Cardiac fibroblast (primary cell): ENCODE measurements at regions not wholly inside any gene's neighbourhood (a gene's known extent, or its start where the extent isn't known, plus 50 kb on each side); places are given as distances from the start of the nearest gene placed in this dataset.
"Not testable (repeated sequence)": the region's sequence is repeated elsewhere in the genome, so short reads cannot be mapped to it uniquely, and the experiment has no call there.

ENCODE experiments used
- DNase-seq, 2 donors: peaks; one replicate each; pipeline versions ENCODE4 v3.0.0 to v3.0.0-alpha.2; 2010; ENCODE audit warnings: low read depth in 2 of 2
- H3K4me3 ChIP-seq, 2 donors: replicated peaks in 1 of 2; 1 replicate in 1 of 2; 2 replicates in 1 of 2; pipeline ENCODE4 v1.5.1; 2011; ENCODE audit warnings: low read depth in 2 of 2, low read length in 2 of 2, mild to moderate bottlenecking in 2 of 2, moderate library complexity in 1 of 2
- TF ChIP-seq, protein P1 (sequence below): IDR thresholded peaks from one replicate; pipeline ENCODE4 v1.5.1; 2011; ENCODE audit warnings: low read depth, mild to moderate bottlenecking, low read length, inconsistent platforms

DNA sequence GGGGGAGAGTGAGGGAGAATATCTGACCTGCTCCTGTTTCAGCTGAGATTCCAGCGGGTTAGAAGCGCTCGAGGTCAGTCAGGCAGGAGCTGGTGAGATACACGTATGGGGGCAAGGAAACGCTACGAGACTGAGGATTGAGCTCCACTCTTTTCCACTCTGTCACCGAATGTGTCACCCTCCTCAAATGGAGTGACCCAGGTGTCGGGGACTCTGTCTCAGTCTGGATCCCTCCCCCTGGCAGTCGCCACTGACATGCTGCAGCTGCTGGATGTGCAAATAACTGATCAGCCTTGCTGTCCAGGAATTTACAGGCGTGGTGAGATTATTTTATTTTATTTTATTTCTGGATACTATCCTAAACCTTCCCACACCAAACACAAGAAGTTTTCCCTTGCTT, 100.9 kb upstream of the DPP6 start:
- TF ChIP-seq, protein P1, sequence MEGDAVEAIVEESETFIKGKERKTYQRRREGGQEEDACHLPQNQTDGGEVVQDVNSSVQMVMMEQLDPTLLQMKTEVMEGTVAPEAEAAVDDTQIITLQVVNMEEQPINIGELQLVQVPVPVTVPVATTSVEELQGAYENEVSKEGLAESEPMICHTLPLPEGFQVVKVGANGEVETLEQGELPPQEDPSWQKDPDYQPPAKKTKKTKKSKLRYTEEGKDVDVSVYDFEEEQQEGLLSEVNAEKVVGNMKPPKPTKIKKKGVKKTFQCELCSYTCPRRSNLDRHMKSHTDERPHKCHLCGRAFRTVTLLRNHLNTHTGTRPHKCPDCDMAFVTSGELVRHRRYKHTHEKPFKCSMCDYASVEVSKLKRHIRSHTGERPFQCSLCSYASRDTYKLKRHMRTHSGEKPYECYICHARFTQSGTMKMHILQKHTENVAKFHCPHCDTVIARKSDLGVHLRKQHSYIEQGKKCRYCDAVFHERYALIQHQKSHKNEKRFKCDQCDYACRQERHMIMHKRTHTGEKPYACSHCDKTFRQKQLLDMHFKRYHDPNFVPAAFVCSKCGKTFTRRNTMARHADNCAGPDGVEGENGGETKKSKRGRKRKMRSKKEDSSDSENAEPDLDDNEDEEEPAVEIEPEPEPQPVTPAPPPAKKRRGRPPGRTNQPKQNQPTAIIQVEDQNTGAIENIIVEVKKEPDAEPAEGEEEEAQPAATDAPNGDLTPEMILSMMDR = no peak
- no peak overlapping the region for H3K4me3 ChIP-seq
- DNase-seq = no peak

DNA sequence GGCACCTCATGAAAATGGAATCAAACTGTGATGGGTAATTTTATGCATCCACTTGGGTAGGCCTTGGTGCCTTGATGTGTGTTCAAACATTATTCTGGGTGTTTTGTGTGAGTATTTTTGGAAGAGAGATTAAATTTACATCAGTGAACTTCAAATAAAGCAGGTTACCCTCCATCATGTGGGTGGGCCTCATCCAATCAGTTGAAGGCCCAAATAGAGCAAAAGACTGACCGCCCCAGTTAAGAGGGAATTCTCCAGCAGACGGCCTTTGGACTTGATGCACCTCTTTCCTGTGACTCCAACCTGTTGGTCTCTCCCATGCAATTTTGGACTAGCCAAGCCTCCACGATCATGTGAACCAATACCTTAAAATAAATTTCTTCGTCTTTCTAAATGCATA, 97.7 kb upstream of the DPP6 start:
- no peak overlapping the region for H3K4me3 ChIP-seq
- DNase-seq = no peak
- TF ChIP-seq, protein P1 = no peak

DNA sequence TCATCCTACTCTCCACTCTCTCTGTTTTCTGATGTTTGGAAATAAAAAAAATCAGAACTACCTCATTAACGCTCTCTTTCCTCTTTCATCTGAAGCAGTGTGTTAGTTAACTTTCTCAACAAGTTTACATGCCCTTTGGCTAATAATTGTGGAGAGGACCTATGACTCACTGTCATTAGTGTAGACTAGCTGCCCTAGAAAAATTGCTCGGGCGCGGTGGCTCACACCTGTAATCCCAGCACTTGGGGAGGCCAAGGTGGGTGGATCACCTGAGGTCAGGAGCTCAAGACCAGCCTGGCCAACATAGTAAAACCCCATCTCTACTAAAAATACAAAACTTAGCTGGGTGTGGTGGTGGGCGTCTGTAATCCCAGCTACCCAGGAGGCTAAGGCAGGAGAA, 94.5 kb upstream of the DPP6 start:
- not testable (repeated sequence) for DNase-seq, H3K4me3 ChIP-seq

DNA sequence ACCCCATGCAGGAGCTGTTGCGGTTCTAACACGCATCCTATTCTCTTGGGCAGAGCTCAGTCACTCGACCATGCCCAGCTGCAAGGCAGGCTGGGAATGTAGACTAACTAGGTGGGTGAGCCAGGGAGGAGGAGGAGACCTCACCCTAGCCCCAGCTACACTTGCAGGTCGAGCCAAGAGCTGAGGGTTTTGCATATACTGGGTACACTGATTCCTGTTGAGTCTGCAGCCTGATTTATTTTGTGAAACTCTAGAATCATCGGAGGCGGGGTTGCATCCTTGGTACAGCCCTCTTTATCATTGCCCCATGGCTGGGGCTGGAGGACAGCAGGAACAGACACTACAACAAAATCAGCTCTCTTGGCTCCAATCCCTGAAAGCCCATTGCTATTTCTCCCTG, 93.8 kb upstream of the DPP6 start:
- H3K4me3 ChIP-seq = not testable (repeated sequence)

DNA sequence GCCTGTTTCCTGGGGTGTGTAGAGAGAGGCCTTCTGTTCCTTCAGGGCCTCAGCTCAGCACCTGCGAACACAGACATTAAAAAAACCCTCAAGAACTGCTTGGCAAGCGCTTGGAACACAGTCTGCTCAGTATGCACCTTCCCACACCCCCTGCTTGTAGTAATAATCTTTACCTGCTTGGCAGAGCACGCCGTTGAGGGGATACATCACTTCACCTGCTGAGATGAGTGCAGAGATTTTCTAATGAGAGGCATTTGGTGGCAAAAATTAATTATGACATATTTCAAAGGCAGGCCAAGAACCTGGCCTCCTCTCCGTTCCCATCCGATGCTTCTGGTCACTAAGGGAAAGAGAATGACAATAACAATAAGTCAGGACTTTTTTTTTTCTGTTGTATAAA, 93.4 kb upstream of the DPP6 start:
- not testable (repeated sequence) for H3K4me3 ChIP-seq, DNase-seq

More for the DNA sequence above, 93.8 kb upstream of the DPP6 start:
- not testable (repeated sequence) for DNase-seq

DNA sequence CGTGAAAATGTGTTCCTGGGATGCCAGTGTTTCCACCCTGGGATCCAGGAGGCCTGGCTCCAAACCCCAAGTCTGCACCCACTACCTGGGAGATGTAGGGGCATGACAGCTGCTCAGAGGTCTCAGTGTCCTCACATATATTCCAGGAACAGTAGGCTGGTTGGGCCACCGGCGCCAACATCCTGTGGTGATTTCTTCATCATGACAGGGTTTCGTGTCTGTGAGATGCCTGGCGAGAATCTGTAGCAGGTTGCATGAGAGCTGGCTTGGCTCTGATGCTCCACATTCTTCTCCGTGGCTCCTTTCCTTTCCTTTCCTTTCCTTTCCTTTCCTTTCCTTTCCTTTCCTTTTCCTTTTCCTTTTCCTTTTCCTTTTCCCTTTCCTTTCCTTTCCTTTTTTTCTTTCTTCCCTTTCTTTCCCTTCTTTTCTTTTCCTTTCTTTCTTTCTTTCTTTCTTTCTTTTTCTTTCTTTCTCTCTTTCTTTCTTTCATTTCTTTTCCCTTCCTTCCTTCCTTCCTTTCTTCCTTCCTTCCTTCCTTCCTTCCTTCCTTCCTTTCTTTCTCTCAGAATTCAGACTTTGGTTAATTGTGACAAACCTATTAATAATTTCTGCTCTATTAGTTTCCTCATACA, 87.6 kb upstream of the DPP6 start:
- not testable (repeated sequence) for H3K4me3 ChIP-seq, DNase-seq

DNA sequence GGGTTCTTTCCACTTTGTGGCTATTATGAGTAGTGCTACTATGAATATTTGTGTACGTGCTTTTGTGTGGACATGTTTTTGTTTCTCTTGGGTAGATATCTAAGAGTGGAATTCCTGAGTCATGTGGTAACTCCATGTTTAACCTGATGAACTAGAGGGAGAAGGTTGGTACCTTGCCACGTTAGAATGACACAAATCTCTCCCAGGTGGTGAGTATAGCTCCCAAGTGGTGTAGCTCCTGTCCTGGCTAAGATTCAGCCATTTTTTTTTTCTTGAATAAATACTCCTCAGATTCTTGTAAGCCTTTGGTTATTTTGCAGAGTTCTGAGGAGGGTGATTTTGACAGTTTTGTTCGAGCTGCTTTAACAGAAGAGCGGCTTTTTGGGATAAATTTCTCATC, 83.2 kb upstream of the DPP6 start:
- DNase-seq, H3K4me3 ChIP-seq: not testable (repeated sequence)

DNA sequence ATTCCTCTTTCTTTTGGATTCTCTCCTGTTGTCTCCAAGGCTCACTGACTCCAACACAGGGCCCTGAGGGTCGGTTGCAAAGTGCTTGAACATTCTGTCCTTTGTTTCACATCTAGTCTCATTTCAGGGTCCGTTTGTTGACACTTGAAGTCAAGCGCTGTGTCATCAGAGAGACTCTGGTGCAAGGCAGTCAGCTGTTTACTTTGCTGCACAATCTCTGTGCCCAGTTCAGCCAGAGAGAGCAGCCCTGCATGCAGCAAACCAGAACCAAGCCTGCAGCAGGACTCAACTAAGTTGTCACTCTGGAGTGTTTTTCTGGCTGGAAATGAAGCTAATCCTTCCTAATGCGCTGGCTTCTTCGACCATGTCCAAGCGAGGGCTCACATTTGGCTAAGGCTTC, 77.6 kb upstream of the DPP6 start:
- H3K4me3 ChIP-seq, DNase-seq: not testable (repeated sequence)

DNA sequence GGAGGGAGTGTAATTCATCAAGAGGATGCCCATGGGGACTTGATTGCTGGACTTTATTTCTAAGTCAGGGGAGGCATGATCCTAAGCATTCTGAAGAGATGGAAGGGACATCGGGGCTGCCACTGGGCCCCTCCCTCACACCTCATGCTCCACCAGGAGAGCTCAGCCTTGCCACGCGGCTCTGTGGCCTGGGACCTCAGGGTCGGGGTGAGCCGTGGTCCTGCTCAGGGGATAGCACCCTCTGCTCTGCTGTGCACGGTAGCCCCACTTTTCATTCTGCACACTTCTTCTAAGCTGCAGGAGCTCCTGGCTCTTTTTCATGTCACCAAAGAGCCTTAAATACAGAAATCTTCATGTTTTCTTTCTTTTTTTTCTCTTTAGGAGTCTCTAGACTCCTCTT, 75.5 kb upstream of the DPP6 start:
- not testable (repeated sequence) for DNase-seq, H3K4me3 ChIP-seq

DNA sequence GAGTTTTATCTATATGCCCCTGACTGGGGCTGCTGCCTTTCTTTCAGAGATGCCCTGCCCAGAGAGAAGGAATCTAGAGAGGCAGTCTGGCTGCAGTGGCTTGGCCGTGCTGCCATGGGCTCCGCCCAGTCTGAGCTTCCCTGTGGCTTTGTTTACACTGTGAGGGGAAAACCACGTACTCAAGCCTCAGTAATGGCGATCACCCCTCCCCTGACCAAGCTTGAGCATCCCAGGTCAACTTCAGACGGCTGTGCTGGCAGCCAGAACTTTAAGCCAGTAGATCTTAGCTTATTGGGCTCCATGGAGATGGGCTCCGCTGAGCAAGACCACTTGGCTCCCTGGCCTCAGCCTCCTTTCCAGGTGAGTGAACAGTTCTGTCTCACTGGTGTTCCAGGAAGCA, 69.0 kb upstream of the DPP6 start:
- H3K4me3 ChIP-seq, DNase-seq: not testable (repeated sequence)

DNA sequence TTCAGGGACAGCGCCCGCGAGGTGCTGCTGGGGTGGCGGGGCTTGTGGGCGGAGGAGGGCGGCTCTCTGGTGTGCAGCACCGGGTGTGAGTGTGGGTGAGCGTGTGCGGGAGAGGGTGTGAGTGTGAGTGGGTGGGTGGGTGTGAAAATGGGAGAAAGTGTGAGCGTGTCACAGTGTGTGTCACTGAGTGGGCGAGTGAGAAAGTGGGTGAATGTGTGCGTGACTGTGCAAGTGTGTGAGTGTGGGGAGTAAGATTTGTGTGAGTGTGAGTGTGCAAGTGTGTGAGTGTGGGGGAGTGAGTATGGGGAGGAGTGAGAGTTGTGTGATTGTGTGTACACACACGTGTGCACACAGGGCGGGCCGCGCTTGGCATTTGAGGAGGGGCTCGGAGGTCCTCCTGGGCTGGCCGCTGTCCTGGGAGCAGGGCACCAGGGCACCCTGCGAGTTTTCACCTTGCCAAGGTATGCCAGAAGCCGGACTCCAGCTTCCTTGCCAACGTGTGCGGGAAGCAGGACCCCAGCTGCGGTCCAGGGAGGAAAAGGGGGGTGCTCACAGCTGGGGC, 63.1 kb upstream of the DPP6 start:
- not testable (repeated sequence) for H3K4me3 ChIP-seq, DNase-seq

DNA sequence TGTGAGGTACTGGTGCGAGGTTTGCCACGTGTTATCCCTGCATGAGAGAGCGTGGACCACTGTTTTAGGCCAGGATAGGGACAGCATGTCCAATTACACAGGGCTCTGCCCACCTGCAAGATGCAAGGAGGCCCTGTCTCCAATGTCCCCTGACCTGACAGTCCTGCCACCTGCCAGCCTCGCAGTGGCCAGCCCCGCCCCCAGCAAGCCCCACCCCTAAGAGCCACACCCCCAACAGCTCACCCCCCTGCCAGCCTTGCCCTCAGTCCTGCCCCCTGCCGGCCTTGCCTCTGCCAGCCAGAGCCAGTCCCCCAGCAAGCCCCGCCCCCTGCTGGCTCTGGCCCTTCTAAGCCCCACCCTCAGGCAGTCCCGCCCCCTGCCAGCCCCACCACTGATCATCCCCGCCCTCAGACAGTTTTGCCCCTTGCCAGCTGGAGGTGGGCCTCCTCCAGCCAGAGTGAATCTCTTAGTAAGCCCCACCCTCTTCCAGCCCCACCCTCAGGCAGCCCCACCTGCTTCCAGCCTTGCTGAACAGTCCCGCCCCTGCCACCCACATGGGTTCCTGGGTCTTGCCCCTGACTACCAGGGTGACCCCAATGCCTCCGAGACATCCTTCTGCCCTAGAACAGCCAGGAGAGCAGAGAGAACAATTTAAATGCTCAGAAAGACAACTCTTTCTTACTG, 62.3 kb upstream of the DPP6 start:
- not testable (repeated sequence) for DNase-seq

DNA sequence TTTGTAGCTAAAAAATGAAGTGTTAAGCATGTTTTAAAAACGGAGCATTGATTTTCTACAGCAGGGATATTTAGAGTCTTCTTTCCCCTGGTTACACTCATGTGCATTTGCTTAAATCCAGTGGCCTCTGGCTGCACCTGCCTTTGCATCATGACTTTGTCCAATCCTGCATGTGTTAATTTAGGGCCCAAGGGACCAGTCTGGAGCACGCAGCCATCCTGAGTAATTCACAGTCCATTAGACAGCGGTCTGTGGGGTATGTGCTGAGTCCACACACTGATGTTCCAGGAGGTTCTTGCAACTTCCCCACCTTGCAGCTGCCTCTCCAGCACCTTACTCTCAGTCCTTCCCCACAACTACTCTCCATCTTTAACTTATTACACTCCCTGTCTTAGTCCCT, 60.7 kb upstream of the DPP6 start:
- DNase-seq, H3K4me3 ChIP-seq: not testable (repeated sequence)

More for the DNA sequence above, 62.3 kb upstream of the DPP6 start:
- not testable (repeated sequence) for H3K4me3 ChIP-seq

DNA sequence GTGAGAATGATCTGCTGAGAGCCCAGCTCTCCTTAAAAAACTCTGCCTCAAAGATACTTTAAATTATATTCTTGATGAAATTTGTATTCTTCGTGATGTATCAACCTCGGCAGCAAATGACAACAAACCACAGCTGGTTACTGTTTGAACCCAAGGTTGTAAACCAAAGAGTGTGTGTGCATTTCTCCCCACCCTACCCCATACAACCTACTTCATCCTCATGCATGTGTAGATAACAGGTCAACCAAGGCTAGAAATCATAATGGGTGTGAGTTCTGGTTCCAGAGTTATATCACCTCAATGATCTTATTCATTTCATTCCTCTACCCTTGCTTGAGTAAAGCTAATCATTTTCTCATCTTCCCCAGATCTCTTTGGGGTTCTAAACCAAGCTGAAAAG, 58.8 kb upstream of the DPP6 start:
- not testable (repeated sequence) for H3K4me3 ChIP-seq, DNase-seq

DNA sequence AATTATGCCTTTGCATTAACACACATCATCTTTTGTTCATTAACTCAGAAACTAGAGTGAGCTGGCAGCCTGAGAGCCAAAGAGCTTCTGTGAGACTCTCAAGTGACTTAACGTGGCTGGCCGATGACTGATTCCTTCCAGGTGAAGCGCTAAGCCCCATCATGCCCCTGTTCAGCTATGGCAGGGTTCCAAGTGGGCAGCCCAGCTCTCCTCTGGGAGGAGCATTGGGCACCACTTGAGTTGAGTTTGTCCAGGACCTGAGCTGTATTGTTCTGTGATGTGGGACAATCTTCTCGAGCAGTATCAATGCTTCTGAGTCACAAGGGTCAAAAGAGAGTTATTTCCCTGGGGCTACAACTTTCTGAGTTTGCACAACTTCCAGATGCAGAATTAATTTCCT, 53.3 kb upstream of the DPP6 start:
- DNase-seq = not testable (repeated sequence)

More for the DNA sequence above, 53.3 kb upstream of the DPP6 start:
- not testable (repeated sequence) for H3K4me3 ChIP-seq
